ENCODE measurements at regions not wholly inside any gene's neighbourhood (a gene's known extent, or its start where the extent isn't known, plus 50 kb on each side); places are given as distances from the start of the nearest gene placed in this dataset.

DNA sequence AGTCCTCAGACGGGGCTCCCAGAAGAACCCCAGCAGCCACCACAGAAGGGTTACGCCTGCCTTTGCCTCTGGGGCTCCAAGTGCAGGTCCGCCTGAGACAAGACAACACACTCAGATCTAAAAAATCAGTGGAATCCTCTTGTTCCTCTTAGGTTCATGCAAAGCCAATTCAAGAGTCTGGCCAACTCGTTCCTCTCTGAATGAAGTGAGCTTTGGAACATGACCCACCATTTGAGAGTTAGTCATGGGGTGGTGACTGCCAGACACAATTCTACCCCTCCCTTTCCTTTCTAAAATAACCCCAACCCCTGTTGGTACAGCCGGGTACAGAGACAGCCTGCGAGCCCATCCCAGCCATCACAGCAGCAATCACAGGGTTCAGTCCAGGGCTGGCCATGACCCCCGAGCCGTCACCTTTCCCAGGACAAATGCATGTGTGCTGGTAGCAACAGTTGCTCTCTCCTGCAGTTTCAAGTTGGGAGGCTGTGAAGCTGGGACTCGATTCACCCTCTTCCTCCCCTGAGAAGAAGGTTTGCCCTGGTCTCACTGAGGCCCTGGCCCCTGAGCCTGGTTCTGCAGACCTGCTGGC lies 183.1 kb upstream of the SH3BP4 start:
- peak; percentile 75 for DNase-seq (ENCODE audit: low spot score)

DNA sequence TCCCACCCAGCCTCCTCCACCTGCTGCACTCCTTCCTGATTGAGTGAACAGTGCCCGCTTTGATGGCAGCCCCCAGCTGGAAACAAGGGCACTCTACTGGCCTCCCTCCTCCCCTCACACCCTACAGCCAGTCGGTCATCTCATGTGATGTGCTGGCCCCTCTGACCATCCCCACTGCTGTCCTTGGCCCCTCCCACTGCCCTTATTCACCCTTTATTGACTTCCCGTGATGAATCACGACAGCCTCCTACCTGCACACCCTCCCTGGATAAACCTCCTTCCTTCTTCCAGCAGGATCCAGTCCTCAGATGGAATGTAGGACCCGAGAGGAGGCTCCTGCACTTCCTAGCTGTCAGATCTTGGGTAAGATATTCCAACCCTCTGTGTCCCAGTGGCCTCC lies 186.5 kb upstream of the SH3BP4 start:
- DNase-seq (ENCODE audit: low spot score) = no peak

DNA sequence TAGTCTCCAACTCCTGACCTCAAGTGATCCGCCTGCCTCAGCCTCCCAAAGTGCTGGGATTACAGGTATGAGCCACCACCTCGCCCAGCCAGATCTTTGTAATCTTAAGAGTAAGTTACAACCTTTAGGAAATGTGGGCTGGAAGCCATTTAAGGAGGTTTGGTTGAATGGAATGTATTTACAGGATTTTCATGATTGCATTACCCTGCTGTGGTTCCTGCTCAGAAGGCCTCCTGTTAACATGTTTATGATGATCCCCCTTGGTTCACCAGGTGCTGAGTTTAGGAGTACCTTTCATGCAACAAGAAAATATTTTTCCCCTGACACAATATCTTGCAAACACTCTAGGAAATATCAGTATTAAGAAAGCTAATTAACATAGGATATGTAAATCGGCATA lies 187.4 kb upstream of the SH3BP4 start:
- no peak for DNase-seq (ENCODE audit: low spot score)

DNA sequence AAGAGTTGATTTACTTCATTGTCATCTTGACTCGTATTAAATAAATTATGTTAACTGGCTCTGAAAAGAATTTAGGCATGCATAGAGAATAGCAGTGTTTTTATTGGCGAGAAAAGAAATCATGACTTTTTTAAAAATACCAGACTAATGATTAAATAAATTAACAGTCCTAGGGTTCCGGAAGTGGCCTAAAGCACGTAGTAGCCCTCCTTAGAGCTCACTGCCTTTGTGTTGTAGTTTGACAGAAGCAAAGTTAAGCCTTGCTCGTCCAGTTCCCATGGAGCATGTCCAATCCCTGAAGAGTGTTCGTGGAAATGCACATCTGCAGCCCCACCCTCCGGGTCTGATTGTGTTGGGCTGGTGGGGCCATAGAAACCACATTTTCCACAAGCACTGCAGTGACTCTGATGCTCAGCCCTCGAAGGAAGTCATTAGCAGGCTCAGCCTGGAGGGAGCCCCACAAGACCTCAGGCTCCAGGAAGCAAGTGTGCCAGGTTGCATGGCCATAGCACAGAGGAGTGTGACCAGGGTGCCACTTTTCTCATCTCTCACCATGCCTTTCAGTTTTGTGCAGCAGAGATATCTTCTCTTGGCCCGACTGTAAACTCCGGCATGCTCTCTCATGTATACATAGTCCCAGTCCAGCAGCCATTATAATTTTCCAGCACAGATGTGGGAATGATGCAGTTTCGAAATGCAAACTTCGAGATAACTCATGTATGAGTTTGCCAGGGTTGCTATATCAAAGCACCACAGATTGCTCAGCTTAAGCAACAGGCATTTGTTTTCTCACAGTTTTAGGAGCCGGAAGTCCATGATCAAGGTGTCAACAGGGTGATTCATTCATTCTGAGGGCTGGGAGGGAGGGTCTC lies 188.6 kb upstream of the SH3BP4 start:
- peak; percentile 90 for DNase-seq (ENCODE audit: low spot score)

DNA sequence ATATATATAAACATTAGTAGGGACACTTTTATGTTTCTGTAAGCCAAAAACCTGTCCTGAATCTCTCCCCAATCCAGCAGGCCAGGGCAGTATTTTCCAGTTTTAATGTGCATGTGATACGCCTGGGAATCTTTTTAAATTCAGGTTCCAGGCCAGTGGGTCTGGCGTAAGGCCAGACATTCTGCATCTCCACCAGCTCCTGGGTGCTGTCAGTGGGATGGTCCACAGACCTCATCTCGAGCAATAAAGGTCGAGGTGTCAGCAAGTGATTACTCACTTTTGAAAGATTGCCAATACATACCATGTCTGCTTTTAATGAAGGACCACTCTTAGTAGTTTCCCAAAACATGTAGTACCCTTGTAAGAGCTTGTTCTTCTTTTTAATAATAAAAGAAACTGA lies 189.9 kb upstream of the SH3BP4 start:
- DNase-seq (ENCODE audit: low spot score) = no peak

DNA sequence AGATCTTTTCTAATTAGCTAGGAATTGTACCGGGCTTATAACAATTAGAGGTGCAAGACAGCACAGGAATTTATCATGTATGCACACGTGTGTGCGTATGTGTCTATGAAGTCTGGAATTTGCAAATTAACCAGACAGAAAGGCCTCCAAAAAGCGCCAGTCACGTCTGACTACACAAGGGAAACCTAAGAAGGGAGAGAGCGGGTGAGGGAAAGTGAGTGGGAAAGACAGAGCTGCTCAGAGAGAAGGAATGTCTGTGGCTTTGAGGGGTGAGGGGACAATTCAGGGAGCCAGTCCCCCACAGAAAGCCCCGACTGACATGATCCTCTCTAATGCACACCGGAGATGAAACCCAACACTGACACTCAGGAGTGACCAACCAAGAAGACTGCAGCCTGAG lies 197.7 kb upstream of the SH3BP4 start:
- DNase-seq (ENCODE audit: low spot score) = no peak

DNA sequence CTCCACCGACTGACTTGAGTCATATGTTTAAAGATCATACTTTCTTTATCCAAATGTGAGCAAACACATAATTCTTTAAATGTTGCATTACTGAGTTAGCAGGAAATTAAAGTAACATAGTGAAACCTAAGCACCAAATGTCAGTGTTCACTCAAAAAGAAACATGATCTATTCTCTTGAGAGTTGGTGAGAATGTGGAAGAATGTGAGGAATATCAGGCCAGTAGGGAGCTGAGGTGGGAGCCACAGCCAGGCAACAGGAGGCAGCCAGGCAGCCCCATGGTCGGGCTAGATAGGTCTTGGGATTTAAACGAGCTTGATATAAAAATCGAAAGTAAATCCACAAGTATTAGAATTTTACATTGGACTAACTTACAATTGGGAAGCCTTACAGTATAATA lies 198.1 kb upstream of the SH3BP4 start:
- DNase-seq (ENCODE audit: low spot score) = no peak

DNA sequence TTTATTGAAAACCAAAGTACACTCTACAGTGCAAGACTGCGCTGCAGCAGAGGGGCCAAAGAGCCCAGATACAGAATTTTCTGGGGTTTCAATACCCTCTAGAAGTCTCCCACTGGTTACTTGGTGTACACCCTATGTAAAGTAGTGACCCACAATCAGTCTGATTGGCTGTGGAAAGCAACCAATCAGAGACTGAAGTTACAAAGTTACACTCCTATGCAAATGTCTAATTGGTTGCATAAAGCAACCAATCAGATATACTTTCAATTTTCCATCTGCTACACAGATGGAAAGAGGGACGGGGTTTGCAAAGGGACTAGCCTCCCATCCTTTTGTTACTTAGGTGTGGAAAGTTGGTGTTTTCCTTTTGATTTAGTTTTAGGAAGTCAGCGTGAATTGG lies 198.9 kb upstream of the SH3BP4 start:
- no peak for DNase-seq (ENCODE audit: low spot score)

DNA sequence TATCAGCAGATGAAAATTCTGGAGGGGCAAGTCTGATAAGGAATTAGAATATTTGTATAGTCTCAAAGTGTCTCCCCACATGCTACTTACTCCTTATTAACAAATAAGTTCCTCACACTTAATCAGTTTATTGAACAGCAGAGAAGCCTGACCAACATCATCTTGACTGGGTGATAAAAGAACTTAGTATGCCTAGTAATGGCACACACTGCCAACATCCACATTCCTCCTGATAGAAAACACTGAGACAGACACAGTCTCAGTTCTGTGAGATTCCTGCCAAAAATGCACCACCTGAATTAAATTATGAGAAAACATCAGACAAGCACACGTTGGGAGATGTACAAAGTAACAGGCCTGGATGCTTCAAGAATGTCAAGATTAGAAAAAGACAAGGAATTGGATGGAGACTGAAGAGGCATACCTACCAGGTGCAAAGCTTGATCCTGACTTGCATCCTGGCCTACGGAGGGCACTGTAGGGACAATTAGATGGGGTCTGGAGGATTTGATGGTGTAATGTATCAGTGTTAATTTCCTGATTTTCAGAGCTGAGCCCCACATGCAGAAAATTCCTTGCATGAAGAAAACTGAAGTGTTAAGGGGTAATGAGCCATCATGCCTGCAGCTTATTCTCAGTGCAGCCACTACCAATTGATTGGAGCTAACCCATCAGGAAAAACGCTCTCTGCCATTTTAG lies 200.4 kb upstream of the SH3BP4 start:
- no peak for DNase-seq (ENCODE audit: low spot score)

DNA sequence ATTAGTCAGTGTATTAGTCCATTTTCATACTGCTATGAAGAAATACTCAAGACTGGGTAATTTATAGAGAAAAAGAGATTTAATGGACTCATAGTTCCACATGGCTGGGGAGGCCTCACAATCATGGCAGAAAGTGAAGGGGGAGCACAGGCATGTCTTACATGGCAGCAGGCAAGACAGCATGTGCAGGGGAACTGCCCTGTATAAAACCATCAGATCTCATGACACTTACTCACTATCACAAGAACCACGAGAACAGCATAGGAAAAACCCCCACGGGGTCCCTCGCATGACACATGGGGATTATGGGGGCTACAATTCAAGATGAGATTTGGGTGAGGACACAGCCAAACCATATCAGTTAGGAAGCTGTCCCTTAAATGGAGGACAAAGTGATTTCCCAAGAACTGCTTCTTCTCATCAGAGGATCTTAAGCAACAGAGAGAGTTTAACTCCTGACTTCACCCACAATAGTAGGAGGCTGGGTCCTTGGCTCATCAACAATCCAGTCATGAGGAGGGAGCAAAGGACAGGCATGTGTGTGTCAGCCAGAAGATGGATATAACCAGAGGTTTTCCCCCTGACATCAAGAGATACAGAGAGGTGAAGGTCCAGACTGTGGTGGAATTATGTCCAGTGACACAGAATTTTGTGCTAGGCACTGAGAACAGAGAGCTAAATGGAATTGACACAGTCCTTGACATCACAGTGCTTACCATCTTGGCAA lies 203.8 kb upstream of the SH3BP4 start:
- DNase-seq (ENCODE audit: low spot score) = no peak

DNA sequence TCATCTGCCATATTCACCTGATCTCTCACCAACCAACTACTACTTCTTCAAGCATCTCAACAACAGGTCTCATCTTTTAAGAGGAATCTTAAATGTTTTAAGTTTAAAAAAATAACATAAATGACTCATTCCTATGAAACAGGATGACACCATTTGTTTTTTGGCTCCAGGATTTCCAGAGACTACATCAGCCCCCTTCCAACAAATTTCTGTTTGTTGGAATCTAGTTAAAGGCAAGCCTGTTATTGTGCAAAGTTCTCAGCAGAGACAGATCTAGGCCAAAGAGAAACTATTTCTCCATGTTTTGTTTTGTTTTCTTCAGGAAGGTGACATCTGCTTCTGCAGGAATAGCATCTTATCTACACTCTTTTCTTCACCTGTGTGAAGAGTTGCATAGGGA lies 204.8 kb upstream of the SH3BP4 start:
- no peak for DNase-seq (ENCODE audit: low spot score)

DNA sequence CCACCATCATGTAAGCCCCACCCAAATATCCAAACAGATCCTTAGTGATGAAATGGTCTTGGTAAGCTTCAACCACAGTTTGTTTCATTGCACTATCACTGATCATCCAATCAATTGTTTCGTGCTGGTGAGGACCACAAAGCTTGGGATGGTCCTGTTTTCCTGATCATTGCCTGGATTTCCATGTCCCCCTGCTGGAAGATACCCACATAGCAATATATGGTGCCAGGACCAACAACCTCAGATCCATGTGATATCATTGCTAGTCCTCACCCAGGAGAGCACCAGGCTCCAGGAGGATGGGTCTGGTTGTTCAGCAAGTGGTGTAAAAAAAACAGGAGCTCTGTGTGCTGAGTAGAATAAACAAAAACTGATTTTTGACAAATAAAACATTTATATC lies 206.5 kb upstream of the SH3BP4 start:
- no peak for DNase-seq (ENCODE audit: low spot score)

DNA sequence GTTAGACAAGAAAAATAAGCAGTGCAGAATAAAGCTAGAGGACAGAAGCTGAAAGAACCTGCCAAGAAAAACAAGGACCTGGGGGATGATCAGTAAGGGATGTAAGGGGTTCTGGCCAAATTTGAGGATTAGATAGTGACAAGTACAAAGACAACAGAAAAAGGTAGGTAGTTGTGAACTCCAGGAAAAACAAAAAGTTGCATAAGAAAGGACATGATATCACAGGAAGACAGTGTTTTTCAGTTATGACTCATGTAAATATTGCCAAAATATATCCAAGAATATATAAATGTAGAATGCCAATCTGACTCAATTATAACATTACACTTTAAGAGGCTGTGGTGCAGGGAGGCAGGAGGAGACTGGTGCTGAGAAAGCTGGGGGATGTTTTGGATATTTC lies 209.8 kb upstream of the SH3BP4 start:
- DNase-seq (ENCODE audit: low spot score) = no peak

DNA sequence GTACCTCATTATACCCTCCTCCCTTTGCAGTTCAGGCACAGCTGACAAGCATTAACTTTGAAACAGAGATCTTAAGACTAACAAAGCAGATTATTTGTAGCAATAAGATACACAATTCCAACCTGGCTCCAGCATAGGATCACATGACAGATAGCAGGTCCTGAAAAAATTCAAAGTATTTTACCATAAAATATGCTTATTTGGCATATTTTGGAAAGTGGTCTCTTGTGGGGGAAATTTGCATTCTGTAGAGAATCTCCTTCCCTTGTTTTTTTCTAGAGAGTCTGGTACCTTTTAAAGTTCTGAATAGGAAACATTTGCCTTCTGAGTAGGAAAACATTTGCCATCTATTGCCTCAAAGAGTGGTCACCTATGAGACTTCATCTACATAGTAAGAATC lies 212.8 kb upstream of the SH3BP4 start:
- no peak for DNase-seq (ENCODE audit: low spot score)

DNA sequence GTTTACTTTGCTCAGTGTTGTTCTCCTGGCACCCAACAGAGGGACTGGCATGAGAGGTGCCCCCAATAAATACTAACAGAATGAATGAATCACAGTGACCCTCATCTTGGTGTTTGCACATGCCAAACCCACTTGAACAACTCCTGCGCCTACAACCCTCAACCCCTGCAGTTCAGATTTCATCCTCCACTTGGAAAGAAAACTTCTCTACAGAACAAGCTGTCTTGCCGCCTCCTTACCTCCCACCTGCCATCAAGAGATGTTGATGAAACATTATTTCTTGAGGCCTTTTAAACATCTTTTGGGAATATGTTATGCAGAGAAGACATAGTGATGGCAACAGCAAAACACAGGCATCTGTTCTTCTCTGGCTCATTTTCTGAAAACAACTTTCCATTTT lies 216.0 kb upstream of the SH3BP4 start:
- no peak for DNase-seq (ENCODE audit: low spot score)

DNA sequence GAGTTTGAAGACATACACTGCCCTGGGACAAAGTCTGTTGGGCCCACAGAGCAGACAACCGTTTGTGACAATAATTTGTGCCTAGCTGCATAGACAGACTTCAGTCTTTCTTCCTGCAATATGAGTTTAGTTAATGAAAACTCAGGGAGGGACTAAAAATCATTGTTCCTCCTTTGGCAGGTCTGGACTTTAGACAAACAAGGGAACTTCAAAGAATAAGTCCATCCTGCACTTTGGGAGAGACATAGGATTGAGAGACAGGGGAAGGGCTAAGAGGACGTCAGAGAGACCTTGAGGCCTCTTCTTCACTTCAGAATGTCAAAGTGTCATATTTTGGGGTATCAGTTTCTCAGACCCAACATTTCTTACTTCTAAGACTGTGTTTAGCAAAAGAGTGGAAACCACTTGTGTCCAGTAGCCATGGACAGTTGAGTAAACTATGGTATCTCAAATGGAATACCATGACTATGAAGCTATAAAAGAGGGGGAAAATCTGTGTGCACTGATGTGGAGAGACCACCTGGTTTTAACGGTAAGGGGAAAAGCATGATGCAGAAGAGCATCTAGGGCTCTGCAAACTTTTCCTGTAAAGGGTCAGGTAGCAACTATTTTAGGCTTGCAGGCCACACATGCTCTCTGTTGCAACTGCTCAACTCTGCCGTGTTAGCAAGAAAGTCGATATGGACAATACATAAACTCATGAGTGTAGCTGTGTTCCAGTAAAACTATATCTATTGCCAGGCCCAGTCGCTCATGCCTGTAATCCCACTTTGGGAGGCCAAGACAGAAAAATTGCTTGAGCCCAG lies 217.8 kb upstream of the SH3BP4 start:
- DNase-seq (ENCODE audit: low spot score) = no peak

DNA sequence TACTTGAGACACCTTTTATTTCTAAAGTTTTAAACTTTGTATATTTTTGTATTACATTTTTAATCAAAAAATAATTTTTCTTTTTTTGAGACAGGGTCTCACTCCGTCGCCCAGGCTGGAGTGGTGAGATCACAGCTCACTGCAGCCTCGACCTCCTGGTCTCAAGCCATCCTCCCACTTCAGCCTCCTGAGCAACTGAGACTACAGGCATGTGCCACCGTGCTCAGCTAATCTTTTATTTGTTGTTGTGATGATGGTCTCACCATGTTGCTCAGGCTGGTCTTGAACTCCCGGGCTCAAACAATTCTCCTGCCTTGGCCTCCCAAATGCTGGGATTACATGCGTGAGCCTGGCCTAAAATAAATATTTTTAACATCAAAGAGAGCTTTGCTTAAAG lies 218.7 kb upstream of the SH3BP4 start:
- DNase-seq (ENCODE audit: low spot score) = no peak

DNA sequence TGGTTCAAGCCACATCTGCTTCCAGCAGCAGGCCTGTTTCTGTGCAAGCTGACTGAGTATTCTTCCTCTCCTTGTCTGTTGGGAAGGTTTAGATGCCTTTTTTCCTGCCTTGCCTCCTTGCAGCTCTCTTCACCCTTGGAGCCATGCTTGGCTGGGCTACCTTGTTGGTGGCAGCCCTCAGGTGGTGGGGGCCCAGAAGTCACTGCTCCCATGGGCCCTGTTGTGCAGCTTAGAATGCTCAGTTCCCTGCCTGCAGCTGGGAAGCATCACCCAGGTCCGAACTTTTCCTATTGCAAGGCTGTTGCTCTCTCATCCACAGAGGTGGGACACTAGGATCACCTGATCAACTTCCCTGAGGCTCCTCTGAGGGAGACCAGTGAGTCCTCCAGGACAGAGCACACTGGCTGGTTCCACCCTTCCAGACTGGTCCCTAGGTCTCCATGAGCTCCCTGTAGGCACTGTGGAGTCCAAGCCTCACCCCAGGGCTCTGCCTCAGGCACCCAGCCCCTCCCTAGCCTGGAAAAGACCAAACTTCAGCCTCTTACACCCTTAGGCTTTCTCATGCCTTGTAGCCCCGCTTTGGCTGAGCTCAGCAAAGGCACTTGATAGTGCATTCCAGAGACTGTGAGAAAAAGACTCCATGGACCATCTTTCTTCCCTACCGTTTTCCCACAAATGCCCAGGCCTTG lies 219.3 kb upstream of the SH3BP4 start:
- no peak for DNase-seq (ENCODE audit: low spot score)

DNA sequence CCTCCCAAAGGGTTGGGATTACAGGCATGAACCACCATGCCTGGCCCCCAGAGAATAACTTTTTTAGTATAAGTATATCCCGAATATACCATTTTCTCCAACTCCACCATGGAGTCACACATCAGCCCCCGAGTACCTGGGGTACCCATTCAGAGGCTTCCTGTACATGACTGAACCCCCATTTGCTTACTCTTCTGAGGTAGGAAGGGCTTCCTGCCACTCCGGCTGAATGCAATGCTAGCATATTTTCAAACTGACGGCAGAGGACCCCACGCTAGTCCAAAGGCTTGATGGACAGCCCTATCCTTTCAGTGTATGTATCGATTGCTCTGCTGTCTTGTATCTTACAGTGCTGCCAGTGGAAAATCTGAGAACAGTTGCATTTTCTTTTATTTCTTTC lies 220.6 kb upstream of the SH3BP4 start:
- no peak for DNase-seq (ENCODE audit: low spot score)

DNA sequence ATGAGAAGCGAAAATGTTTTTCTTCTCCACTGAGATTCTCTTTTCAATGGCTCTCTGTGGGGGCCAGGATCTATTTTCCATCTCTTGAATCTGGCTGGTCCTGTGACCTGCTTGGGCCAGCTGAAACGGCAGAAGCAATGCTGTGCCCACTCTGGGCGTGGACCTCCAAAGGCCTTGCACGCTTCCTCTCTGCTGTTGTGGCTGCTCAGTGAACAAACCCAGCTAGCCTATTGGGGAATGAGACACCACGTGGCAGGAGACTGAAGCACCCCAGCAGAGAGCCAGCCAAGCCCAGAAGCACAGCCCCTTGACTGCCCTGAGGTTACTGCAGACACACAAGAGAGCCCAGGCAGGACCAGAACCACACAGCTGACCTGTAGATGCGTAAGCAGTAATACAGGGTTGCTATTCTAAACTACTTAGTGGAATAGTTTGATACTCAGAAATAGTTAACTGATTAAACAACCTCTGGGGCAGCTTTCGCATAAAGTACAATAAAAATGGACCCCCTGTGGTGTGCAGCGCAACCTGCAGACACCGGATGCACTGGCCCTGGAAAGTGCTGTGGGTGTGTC lies 221.7 kb upstream of the SH3BP4 start:
- peak; percentile 27 for DNase-seq (ENCODE audit: low spot score)
